Suppressor macrophage treated with lipopolysaccharide for 1 hour (primary cell): ENCODE measurements at regions not wholly inside any gene's neighbourhood (a gene's known extent, or its start where the extent isn't known, plus 50 kb on each side); places are given as distances from the start of the nearest gene placed in this dataset.
"Not testable (repeated sequence)": the region's sequence is repeated elsewhere in the genome, so short reads cannot be mapped to it uniquely, and the experiment has no call there.

Experiments
- DNase-seq, 3 donors: peaks; one replicate each; pipeline ENCODE4 v3.0.0-alpha.2; 2020 to 2022

- DNase-seq = no peak
These were observed 197.0 kb downstream of the MAF start for GRCh38 chr16:79403534-79403933.

- no peak for DNase-seq
These were observed 197.6 kb downstream of the MAF start for GRCh38 chr16:79402920-79403319.

GRCh38 chr16:79402356-79402755 lies 198.2 kb downstream of the MAF start:
- no peak for DNase-seq

- DNase-seq = no peak
These were observed 198.8 kb downstream of the MAF start for GRCh38 chr16:79401782-79402181.

GRCh38 chr16:79401157-79401556 lies 199.4 kb downstream of the MAF start:
- DNase-seq = no peak

- no peak for DNase-seq
These were observed 199.9 kb downstream of the MAF start for GRCh38 chr16:79400462-79401149.

- no peak for DNase-seq
These were observed 204.9 kb downstream of the MAF start for GRCh38 chr16:79395591-79395990.

- peak in 1 of 3 donors; percentile 30 for DNase-seq
These were observed 206.3 kb downstream of the MAF start for GRCh38 chr16:79394206-79394605.

GRCh38 chr16:79393564-79393963 lies 207.0 kb downstream of the MAF start:
- DNase-seq = no peak

GRCh38 chr16:79393127-79393526 lies 207.4 kb downstream of the MAF start:
- no peak for DNase-seq

GRCh38 chr16:79392081-79392480 lies 208.5 kb downstream of the MAF start:
- no peak for DNase-seq

- no peak for DNase-seq
These were observed 209.1 kb downstream of the MAF start for GRCh38 chr16:79391395-79391794.

GRCh38 chr16:79390481-79391051 lies 210.0 kb downstream of the MAF start:
- no peak for DNase-seq

- DNase-seq = no peak
These were observed 212.1 kb downstream of the MAF start for GRCh38 chr16:79388396-79388795.

GRCh38 chr16:79386299-79386698 lies 214.2 kb downstream of the MAF start:
- no peak for DNase-seq

GRCh38 chr16:79381603-79382042 lies 218.9 kb downstream of the MAF start:
- peak in 2 of 3 donors; percentile 26 to 43 for DNase-seq

- DNase-seq = peak in 2 of 3 donors; percentile 41 to 74
These were observed 219.4 kb downstream of the MAF start for GRCh38 chr16:79380995-79381602.

GRCh38 chr16:79379095-79379494 lies 221.4 kb downstream of the MAF start:
- peak in 1 of 3 donors; percentile 11 for DNase-seq

GRCh38 chr16:79377082-79377481 lies 223.5 kb downstream of the MAF start:
- DNase-seq = not testable (repeated sequence)

- no peak for DNase-seq
These were observed 225.2 kb downstream of the MAF start for GRCh38 chr16:79375351-79375750.

GRCh38 chr16:79372503-79373184 lies 227.9 kb downstream of the MAF start:
- peak; percentile 87 to 92 (median 92) for DNase-seq

- no peak for DNase-seq
These were observed 229.8 kb downstream of the MAF start for GRCh38 chr16:79370736-79371135.

GRCh38 chr16:79369796-79370195 lies 230.7 kb downstream of the MAF start:
- DNase-seq = no peak

GRCh38 chr16:79367822-79368221 lies 232.7 kb downstream of the MAF start:
- no peak for DNase-seq
